MM.1S (cell line): ENCODE measurements at regions not wholly inside any gene's neighbourhood (a gene's known extent, or its start where the extent isn't known, plus 50 kb on each side); places are given as distances from the start of the nearest gene placed in this dataset.
"Not testable (repeated sequence)": the region's sequence is repeated elsewhere in the genome, so short reads cannot be mapped to it uniquely, and the experiment has no call there.

Source experiments
- DNase-seq: peaks from one replicate; pipeline ENCODE4 v3.0.0-alpha.2; 2015
- H2AFZ ChIP-seq: fragments of 300-600 bp; sonication (generic); 2 replicates; pipeline ENCODE4 v1.6.0; 2016; ENCODE audit warnings: antibody characterized with exemption, low read length
- H3F3A ChIP-seq: fragments of 300-600 bp; sonication (generic); 2 replicates; pipeline ENCODE4 v1.6.1; 2016; ENCODE audit warnings: mild to moderate bottlenecking, antibody characterized with exemption, low read length, moderate library complexity, mixed read lengths; ENCODE audit not compliant: insufficient read depth
- H3K27ac ChIP-seq: fragments of 300-600 bp; sonication (generic); 2 replicates; pipeline ENCODE4 v1.5.1; 2016; ENCODE audit warnings: mild to moderate bottlenecking, low read length
- H3K27me3 ChIP-seq: fragments of 300-600 bp; sonication (generic); replicated peaks from 2 replicates; pipeline ENCODE4 v1.6.0; 2016; ENCODE audit warnings: low read length; ENCODE audit not compliant: insufficient read depth
- H3K36me3 ChIP-seq: fragments of 300-600 bp; sonication (generic); replicated peaks from 2 replicates; pipeline ENCODE4 v1.6.1; 2016; ENCODE audit warnings: mild to moderate bottlenecking, low read length, mixed read lengths; ENCODE audit not compliant: insufficient read depth
- H3K4me1 ChIP-seq: fragments of 300-600 bp; sonication (generic); 2 replicates; pipeline ENCODE4 v1.6.1; 2016; ENCODE audit warnings: low read length, mixed read lengths
- H3K4me2 ChIP-seq: fragments of 300-600 bp; sonication (generic); 2 replicates; pipeline ENCODE4 v1.6.0; 2016; ENCODE audit warnings: low read depth, low read length
- H3K4me3 ChIP-seq: fragments of 300-600 bp; sonication (generic); 2 replicates; pipeline ENCODE4 v1.5.1; 2016; ENCODE audit warnings: low read length, mixed read lengths
- H3K79me2 ChIP-seq: fragments of 300-600 bp; sonication (generic); 2 replicates; pipeline ENCODE4 v1.6.1; 2016; ENCODE audit warnings: mixed run types, low read length, mixed read lengths
- H3K9ac ChIP-seq: fragments of 300-600 bp; sonication (generic); 2 replicates; pipeline ENCODE4 v1.6.1; 2016; ENCODE audit warnings: low read length, mixed read lengths
- H3K9me2 ChIP-seq: fragments of 300-600 bp; sonication (generic); replicated peaks from 2 replicates; pipeline ENCODE4 v1.6.1; 2016; ENCODE audit warnings: mild to moderate bottlenecking, low read length, mixed read lengths; ENCODE audit not compliant: insufficient read depth
- H3K9me3 ChIP-seq: fragments of 300-600 bp; sonication (generic); replicated peaks from 2 replicates; pipeline ENCODE4 v1.6.1; 2016; ENCODE audit warnings: mild to moderate bottlenecking, low read length, mixed read lengths; ENCODE audit not compliant: insufficient read depth
- H4K20me1 ChIP-seq: fragments of 300-600 bp; sonication (generic); 2 replicates; pipeline ENCODE4 v1.6.1; 2016; ENCODE audit warnings: mild to moderate bottlenecking, low read length, moderate library complexity, mixed read lengths; ENCODE audit not compliant: insufficient read depth

DNA sequence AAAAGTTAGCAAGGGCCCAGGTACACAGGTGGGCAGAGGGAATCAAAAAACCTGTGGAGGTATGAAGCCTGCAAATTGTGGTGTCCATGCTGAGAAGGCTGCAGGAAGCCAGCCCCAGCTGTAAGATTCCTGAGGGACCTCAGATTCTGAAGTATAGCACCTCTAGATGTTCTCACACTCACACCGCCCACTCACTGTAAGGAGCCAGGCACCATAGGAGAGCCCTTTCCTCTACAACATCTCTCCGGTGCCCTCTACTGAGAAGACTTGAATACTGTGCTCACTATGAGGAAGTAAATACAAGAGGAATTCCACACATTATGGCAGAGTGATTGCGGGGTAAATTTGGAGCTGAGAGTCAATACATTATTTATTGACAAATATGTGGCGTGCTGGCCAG, 68.9 kb upstream of the RUBCNL start:
- not testable (repeated sequence) for H3K4me3 ChIP-seq, H3K79me2 ChIP-seq, DNase-seq

DNA sequence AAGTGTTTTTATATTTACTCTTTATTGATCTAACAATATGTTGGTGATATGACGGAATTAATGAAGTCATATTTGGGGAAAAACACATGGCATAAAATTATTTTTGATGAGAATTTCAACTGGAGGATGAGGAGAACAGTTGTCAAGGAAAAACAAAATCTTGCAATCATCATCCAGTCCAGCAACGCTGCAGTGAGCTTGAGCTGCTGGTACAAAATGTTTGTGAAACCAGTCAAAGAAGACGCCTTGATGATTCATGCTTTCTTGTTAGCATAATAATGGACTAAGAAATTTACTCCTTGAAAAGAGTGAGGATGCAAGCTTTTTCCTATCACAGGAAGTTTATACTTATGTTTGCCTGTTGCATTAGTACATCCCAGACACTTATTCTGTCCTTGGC, 64.1 kb upstream of the RUBCNL start:
- not testable (repeated sequence) for H4K20me1 ChIP-seq, H3K4me1 ChIP-seq, H3K79me2 ChIP-seq, H3K4me3 ChIP-seq, DNase-seq, H3K9me3 ChIP-seq, H3K9ac ChIP-seq, H3K27me3 ChIP-seq, H3F3A ChIP-seq, H3K9me2 ChIP-seq, H3K27ac ChIP-seq, H2AFZ ChIP-seq, H3K36me3 ChIP-seq, H3K4me2 ChIP-seq

More for the DNA sequence above, 68.9 kb upstream of the RUBCNL start:
- H3K27me3 ChIP-seq, H3K9ac ChIP-seq, H3K36me3 ChIP-seq, H3K27ac ChIP-seq, H3F3A ChIP-seq, H3K4me2 ChIP-seq, H2AFZ ChIP-seq, H3K4me1 ChIP-seq, H4K20me1 ChIP-seq, H3K9me3 ChIP-seq, H3K9me2 ChIP-seq: not testable (repeated sequence)

DNA sequence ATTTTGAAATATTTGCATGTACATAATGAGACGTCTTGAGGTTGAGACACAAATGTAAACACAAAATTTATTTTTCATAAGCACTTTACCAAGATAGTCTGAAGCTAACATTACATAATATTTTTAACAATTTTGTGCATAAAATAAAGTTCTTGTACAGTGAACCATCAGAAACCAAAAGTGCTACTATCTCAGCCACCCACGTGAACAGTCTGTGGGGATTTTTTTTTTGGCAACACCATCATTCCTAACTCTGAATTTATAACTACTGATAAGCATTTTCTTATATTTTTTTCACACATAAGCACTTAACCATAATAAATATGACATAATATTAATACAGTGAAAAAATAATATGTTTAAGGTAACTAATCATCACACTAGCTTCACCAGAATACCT, 62.9 kb upstream of the RUBCNL start:
- H3K4me3 ChIP-seq, DNase-seq, H3K36me3 ChIP-seq: not testable (repeated sequence)

DNA sequence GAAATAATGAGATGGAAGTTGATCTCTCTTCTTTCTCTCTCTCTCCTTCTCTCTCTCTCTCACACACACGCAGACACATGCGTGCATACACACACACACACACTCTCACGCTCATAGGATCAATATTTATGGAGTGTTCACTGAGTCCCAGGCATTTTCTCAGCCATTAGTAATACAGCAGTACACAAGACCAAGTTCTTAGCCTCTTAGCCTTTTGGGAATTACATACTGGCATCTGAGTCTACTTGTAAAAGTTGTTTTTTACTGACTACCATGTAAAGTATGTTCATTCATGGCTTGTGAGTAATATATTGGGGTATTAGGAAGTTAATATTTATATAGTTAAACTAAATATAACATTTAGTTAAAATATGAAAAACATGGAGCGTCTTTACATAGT, 61.1 kb upstream of the RUBCNL start:
- H3K27ac ChIP-seq, H3K4me2 ChIP-seq, H3K9me3 ChIP-seq, H3K9ac ChIP-seq, H3K4me3 ChIP-seq, DNase-seq, H3K9me2 ChIP-seq, H3K36me3 ChIP-seq, H2AFZ ChIP-seq, H4K20me1 ChIP-seq, H3K79me2 ChIP-seq, H3K27me3 ChIP-seq, H3K4me1 ChIP-seq, H3F3A ChIP-seq: not testable (repeated sequence)

More for the DNA sequence above, 62.9 kb upstream of the RUBCNL start:
- H3K4me1 ChIP-seq, H3K9me3 ChIP-seq, H3K27ac ChIP-seq, H3K4me2 ChIP-seq, H3K9me2 ChIP-seq, H2AFZ ChIP-seq, H3K9ac ChIP-seq, H3F3A ChIP-seq, H3K27me3 ChIP-seq, H4K20me1 ChIP-seq, H3K79me2 ChIP-seq: not testable (repeated sequence)

DNA sequence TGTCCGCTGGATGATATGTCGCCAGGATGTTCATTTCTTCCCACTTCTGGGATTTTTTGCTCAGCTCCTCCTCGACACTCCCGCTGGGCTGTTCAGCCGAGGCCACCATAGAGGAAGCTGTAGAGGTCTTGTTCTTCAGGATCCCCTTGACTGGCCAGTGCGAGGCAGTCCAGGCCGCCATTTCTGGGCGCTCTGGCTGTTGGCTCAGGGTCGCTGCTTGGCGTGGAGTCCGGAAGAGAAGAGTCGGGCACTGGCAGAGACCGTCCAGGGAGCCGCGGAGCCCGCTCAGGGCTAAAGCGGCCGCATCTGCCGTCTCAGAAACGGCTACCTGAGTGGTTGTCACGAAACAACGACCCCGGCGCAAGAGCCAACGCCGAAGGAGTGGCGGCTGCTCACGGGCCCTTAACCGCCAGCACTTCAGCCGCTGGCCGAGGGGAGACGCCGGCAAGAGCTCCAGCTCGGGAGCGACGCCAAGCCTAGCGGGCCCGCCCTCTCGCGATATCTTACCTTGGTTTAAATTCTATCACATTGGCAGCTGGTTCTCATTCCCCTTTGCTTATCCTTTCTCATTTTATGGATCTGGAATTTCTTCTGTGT, 50.9 kb upstream of the RUBCNL start:
- H4K20me1 ChIP-seq, H3K27ac ChIP-seq, H3K27me3 ChIP-seq, H3K4me2 ChIP-seq, DNase-seq, H3K9ac ChIP-seq, H3K36me3 ChIP-seq, H3K4me1 ChIP-seq, H3F3A ChIP-seq, H3K9me3 ChIP-seq, H3K4me3 ChIP-seq, H3K79me2 ChIP-seq, H3K9me2 ChIP-seq, H2AFZ ChIP-seq: not testable (repeated sequence)
